Gastrocnemius medialis (tissue), 4 donors: ENCODE measurements at regions not wholly inside any gene's neighbourhood (a gene's known extent, or its start where the extent isn't known, plus 50 kb on each side); places are given as distances from the start of the nearest gene placed in this dataset.
"Not testable (repeated sequence)": the region's sequence is repeated elsewhere in the genome, so short reads cannot be mapped to it uniquely, and the experiment has no call there.

Experiments
- CTCF ChIP-seq, 5 experiments: fragments of 450-650 bp in 3 of 5; fragments of 200-600 bp in 2 of 5; sonication (generic) in 2 of 5; IDR thresholded peaks in 4 of 5; conservative IDR thresholded peaks in 1 of 5; 1 replicate in 4 of 5; 2 replicates in 1 of 5; pipeline ENCODE4 v1.5.1; 2016 to 2019; ENCODE audit warnings: antibody characterized with exemption in 5 of 5, mild to moderate bottlenecking in 3 of 5, moderate library complexity in 3 of 5
- POLR2A ChIP-seq, 2 donors: fragments of 450-650 bp; IDR thresholded peaks; one replicate each; pipeline ENCODE4 v1.6.1; 2017; ENCODE audit warnings: antibody characterized with exemption in 2 of 2, mild to moderate bottlenecking in 2 of 2, moderate library complexity in 2 of 2

- TF ChIP-seq POLR2A (IDR thresholded peaks at IDR 0.05); CTCF (IDR thresholded peaks at IDR 0.05 in 4 of 5, conservative IDR thresholded peaks at IDR 0.05 in 1 of 5): not testable (repeated sequence)
Measured at GRCh38 chr11:83346706-83347105, 60.5 kb upstream of the CCDC90B start.
